Uterus (tissue), 2 donors: ENCODE measurements at regions not wholly inside any gene's neighbourhood (a gene's known extent, or its start where the extent isn't known, plus 50 kb on each side); places are given as distances from the start of the nearest gene placed in this dataset.

Experiments
- POLR2A ChIP-seq, 2 donors: fragments of 450-650 bp; IDR thresholded peaks; one replicate each; pipeline ENCODE4 v1.6.1; 2016; ENCODE audit warnings: antibody characterized with exemption in 2 of 2, mild to moderate bottlenecking in 1 of 2, moderate library complexity in 1 of 2
- TF ChIP-seq, protein P1 (sequence below), 4 experiments: fragments of 200-600 bp in 2 of 4; fragments of 450-650 bp in 2 of 4; sonication (generic) in 2 of 4; IDR thresholded peaks; one replicate each; pipeline ENCODE4 v1.5.1; 2016 to 2019; ENCODE audit warnings: antibody characterized with exemption in 4 of 4, mild to moderate bottlenecking in 2 of 4, moderate library complexity in 1 of 4

DNA sequence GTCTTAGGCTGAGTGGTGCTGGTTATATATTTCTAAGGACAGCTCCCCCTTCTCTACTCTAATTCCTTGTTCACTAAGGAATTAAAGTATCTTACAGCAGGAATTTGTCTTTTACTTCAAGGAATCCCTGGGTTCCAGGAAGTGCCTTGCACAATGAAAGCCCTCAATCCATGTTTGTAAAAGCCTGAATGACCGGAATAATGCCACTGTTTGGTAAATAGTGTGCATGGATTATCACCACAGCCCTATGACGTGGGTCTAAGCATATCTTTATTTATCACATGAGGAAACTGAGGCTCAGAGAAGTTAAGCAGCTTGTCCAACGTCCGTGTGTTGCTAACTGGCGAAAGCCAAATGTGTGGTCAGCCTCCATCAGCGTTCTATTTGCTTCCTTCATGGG, 135.7 kb upstream of the NAV2 start:
- TF ChIP-seq, protein P1, sequence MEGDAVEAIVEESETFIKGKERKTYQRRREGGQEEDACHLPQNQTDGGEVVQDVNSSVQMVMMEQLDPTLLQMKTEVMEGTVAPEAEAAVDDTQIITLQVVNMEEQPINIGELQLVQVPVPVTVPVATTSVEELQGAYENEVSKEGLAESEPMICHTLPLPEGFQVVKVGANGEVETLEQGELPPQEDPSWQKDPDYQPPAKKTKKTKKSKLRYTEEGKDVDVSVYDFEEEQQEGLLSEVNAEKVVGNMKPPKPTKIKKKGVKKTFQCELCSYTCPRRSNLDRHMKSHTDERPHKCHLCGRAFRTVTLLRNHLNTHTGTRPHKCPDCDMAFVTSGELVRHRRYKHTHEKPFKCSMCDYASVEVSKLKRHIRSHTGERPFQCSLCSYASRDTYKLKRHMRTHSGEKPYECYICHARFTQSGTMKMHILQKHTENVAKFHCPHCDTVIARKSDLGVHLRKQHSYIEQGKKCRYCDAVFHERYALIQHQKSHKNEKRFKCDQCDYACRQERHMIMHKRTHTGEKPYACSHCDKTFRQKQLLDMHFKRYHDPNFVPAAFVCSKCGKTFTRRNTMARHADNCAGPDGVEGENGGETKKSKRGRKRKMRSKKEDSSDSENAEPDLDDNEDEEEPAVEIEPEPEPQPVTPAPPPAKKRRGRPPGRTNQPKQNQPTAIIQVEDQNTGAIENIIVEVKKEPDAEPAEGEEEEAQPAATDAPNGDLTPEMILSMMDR (IDR thresholded peaks at IDR 0.05) = no peak
- no peak for TF ChIP-seq POLR2A (IDR thresholded peaks at IDR 0.05)
